GM12878 (cell line): ENCODE measurements at regions not wholly inside any gene's neighbourhood (a gene's known extent, or its start where the extent isn't known, plus 50 kb on each side); places are given as distances from the start of the nearest gene placed in this dataset.

Experiments
- BHLHE40 ChIP-seq, 2 experiments: fragments of 450-650 bp in 1 of 2; IDR thresholded peaks; 2 replicates each; pipeline ENCODE4 v1.6.1; 2011 to 2017; ENCODE audit warnings: low read depth in 2 of 2, borderline replicate concordance in 1 of 2, improper control_type of control experiment in 1 of 2, low read length in 1 of 2, mild to moderate bottlenecking in 1 of 2
- CHD2 ChIP-seq: IDR thresholded peaks from 2 replicates; pipeline ENCODE4 v1.6.1; 2011; ENCODE audit warnings: low read depth, low read length, improper control_type of control experiment, borderline replicate concordance
- CUX1 ChIP-seq: IDR thresholded peaks from 2 replicates; pipeline ENCODE4 v1.6.1; 2012; ENCODE audit warnings: improper control_type of control experiment, low read depth, low read length; ENCODE audit not compliant: insufficient replicate concordance
- FOXK2 ChIP-seq: fragments of 450-650 bp; IDR thresholded peaks from 2 replicates; pipeline ENCODE4 v1.6.1; 2017; ENCODE audit warnings: mild to moderate bottlenecking, moderate library complexity
- TAF1 ChIP-seq: IDR thresholded peaks from 2 replicates; pipeline ENCODE4 v1.6.1; 2011; ENCODE audit warnings: mild to moderate bottlenecking, low read depth, low read length, borderline replicate concordance
- TF ChIP-seq, protein P1 (sequence below): fragments of 150-350 bp; IDR thresholded peaks from 2 replicates; pipeline ENCODE4 v1.6.1; 2014; ENCODE audit warnings: mild to moderate bottlenecking, low read depth, low read length

DNA sequence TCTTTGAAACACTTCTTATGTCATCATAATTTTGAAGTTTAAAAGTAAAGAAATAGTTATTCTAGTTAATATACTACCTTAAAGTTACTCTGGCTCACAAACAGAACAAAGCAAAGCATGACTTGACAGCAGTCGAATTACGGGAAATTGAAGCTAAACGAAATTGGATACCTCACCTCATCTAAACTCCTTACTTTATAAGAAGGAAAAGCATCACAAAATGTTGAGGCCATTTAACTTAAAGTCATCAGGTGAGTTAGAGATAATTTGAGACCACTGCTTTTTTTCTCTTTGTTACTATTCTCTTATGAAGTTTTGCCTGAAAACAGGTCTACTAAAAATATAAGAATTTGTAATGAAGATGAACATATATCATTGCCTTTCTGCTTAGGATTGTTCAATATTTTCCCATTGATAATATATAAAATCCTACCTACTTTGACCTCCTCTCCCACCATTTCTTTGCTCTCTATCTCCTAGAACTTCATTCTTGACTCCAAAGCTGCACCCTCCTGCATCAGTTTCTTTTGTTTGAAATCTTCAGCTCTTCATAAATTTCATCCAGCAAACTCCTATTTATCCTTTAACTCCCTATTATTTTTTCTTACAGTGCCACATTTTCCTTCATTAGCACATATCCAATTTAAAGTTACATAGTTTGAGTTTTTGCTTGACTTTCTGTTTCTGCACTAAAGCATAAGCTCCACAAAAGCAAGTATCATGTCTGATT lies 510.7 kb upstream of the ZNF337 start (continued):
- TF ChIP-seq CUX1 (no peak), CHD2 (no peak), TAF1 (no peak), FOXK2 (no peak), BHLHE40 (IDR thresholded peaks at IDR 0.05; ENCODE audit: borderline replicate concordance in 1 of 2, low read depth in 2 of 2, low read length in 1 of 2) (no peak)
- TF ChIP-seq, protein P1, sequence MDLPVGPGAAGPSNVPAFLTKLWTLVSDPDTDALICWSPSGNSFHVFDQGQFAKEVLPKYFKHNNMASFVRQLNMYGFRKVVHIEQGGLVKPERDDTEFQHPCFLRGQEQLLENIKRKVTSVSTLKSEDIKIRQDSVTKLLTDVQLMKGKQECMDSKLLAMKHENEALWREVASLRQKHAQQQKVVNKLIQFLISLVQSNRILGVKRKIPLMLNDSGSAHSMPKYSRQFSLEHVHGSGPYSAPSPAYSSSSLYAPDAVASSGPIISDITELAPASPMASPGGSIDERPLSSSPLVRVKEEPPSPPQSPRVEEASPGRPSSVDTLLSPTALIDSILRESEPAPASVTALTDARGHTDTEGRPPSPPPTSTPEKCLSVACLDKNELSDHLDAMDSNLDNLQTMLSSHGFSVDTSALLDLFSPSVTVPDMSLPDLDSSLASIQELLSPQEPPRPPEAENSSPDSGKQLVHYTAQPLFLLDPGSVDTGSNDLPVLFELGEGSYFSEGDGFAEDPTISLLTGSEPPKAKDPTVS: no peak
